HL-60 (cell line): ENCODE measurements at regions not wholly inside any gene's neighbourhood (a gene's known extent, or its start where the extent isn't known, plus 50 kb on each side); places are given as distances from the start of the nearest gene placed in this dataset.

Experiments used
- CTCF ChIP-seq: IDR thresholded peaks from one replicate; pipeline ENCODE4 v1.5.1; 2011; ENCODE audit warnings: low read length, control low read depth, inconsistent platforms; ENCODE audit not compliant: insufficient read depth
- GABPA ChIP-seq: IDR thresholded peaks from 2 replicates; pipeline ENCODE4 v1.6.1; 2012; ENCODE audit warnings: low read depth
- POLR2AphosphoS5 ChIP-seq: IDR thresholded peaks from 2 replicates; pipeline ENCODE4 v1.6.1; 2012; ENCODE audit warnings: low read depth

GRCh38 chrX:140090800-140091124 lies 125.4 kb upstream of the CXorf66 start:
- TF ChIP-seq POLR2AphosphoS5 = no peak
- TF ChIP-seq CTCF = no peak
- TF ChIP-seq GABPA = no peak
